ENCODE measurements at regions not wholly inside any gene's neighbourhood (a gene's known extent, or its start where the extent isn't known, plus 50 kb on each side); places are given as distances from the start of the nearest gene placed in this dataset.

DNA sequence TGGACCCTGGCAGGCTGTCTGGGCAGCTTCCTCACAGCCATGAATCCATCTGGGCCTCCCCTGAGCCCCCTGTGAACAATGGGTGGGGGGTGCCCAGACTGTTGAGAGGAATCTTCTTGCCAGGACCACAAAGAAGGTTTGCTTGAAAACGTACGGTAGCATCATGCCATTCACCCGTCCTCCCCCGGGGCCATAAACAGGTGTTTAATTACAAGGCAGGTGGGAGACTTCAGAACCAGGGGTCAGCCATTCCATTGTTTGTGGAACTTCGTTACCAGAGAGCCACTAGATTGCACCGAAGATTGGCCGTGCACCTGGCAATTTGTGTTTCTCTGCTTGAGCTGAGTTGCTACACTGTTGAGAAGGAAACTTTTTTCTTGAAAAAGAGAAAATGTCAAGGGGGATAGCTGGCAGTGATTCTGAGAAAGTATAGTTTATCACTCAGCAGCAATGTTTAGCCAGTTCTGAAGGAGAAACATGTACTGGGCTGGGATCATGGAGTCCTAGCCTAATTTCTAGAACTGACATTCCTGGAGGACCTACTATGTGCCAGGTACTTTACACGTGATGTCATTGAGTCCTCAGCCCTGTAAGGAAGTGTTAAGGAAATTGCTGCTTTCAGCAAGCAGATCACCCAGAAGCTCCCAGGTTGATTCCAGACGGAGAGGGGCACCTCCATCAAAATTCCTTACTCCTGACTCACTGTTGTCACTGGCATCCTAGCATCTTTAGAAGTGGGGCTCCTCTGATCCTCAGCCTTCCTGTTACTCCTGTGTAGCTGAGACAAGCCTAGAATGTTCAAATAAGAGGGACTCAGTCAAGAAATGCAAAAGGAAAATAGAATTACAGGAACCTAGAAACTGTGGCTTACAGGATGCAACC is 103.8 kb upstream of the UBE2E1 start:
- no peaks in the 10 kb centered on the region for H3F3A ChIP-seq (ENCODE audit: insufficient read depth)
- H3K9ac ChIP-seq (ENCODE audit: low read length) = no peak overlapping the region
- TF ChIP-seq EZH2phosphoT487 (conservative IDR thresholded peaks at IDR 0.05; ENCODE audit: low read length) = no peak
- TF ChIP-seq, protein P1, sequence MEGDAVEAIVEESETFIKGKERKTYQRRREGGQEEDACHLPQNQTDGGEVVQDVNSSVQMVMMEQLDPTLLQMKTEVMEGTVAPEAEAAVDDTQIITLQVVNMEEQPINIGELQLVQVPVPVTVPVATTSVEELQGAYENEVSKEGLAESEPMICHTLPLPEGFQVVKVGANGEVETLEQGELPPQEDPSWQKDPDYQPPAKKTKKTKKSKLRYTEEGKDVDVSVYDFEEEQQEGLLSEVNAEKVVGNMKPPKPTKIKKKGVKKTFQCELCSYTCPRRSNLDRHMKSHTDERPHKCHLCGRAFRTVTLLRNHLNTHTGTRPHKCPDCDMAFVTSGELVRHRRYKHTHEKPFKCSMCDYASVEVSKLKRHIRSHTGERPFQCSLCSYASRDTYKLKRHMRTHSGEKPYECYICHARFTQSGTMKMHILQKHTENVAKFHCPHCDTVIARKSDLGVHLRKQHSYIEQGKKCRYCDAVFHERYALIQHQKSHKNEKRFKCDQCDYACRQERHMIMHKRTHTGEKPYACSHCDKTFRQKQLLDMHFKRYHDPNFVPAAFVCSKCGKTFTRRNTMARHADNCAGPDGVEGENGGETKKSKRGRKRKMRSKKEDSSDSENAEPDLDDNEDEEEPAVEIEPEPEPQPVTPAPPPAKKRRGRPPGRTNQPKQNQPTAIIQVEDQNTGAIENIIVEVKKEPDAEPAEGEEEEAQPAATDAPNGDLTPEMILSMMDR (IDR thresholded peaks at IDR 0.05; ENCODE audit: insufficient read depth, low read length, poor library complexity, severe bottlenecking) = no peak
- no peaks in the 10 kb centered on the region for H3K36me3 ChIP-seq (ENCODE audit: low read length)
- H3K79me2 ChIP-seq (ENCODE audit: insufficient read depth, low read length) = no peaks in the 10 kb centered on the region
- H3K9me2 ChIP-seq (replicated peaks; ENCODE audit: insufficient read depth, low read length) = no peaks in the 10 kb centered on the region
- no peaks in the 10 kb centered on the region for H4K20me1 ChIP-seq (ENCODE audit: low read depth, low read length)
- no peak overlapping the region for H3K4me3 ChIP-seq (ENCODE audit: insufficient read depth, low read length, poor library complexity, severe bottlenecking)
- no peak overlapping the region for H2AFZ ChIP-seq (ENCODE audit: low read depth, low read length, severe bottlenecking)
- no peaks in the 10 kb centered on the region for H3K9me3 ChIP-seq (ENCODE audit: insufficient read depth, low read length)
- no peaks in the 10 kb centered on the region for H3K27me3 ChIP-seq (ENCODE audit: low read length)
- no peak overlapping the region for H3K27ac ChIP-seq (ENCODE audit: low read depth, low read length)
- H3K4me2 ChIP-seq (ENCODE audit: low read depth, low read length, poor library complexity, severe bottlenecking) = no peak overlapping the region

DNA sequence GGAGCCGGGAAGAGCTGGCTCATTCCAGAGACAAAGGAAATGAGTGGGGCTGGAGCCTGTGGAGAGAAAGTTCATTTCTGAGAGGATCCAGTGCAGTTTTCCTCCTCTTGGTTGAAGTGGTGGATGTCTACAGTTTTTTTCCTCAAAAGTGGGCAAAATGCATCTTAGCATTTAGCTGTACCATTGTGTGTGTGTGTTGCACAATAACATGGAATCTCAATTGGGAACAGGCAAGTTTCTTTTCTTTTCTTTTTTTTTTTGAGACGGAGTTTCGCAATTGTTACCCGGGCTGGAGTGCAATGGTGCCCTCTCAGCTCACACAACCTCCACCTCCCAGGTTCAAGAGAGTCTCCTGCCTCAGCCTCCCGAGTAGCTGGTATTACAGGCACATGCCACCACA is 101.5 kb upstream of the UBE2E1 start:
- Histone ChIP-seq H3K9me2 (replicated peaks; ENCODE audit: insufficient read depth, low read length) (no peaks in the 10 kb centered on the region), H3F3A (ENCODE audit: insufficient read depth) (no peaks in the 10 kb centered on the region), H4K20me1 (ENCODE audit: low read depth, low read length) (no peaks in the 10 kb centered on the region), H2AFZ (ENCODE audit: low read depth, low read length, severe bottlenecking) (no peak overlapping the region), H3K4me3 (ENCODE audit: insufficient read depth, low read length, poor library complexity, severe bottlenecking) (no peak overlapping the region), H3K9ac (ENCODE audit: low read length) (no peak overlapping the region), H3K36me3 (ENCODE audit: low read length) (no peaks in the 10 kb centered on the region), H3K27ac (ENCODE audit: low read depth, low read length) (no peak overlapping the region), H3K9me3 (ENCODE audit: insufficient read depth, low read length) (no peaks in the 10 kb centered on the region), H3K4me2 (ENCODE audit: low read depth, low read length, poor library complexity, severe bottlenecking) (no peak overlapping the region), H3K79me2 (ENCODE audit: insufficient read depth, low read length) (no peaks in the 10 kb centered on the region), H3K27me3 (ENCODE audit: low read length) (no peaks in the 10 kb centered on the region)
- TF ChIP-seq EZH2phosphoT487 (conservative IDR thresholded peaks at IDR 0.05; ENCODE audit: low read length) = no peak

DNA sequence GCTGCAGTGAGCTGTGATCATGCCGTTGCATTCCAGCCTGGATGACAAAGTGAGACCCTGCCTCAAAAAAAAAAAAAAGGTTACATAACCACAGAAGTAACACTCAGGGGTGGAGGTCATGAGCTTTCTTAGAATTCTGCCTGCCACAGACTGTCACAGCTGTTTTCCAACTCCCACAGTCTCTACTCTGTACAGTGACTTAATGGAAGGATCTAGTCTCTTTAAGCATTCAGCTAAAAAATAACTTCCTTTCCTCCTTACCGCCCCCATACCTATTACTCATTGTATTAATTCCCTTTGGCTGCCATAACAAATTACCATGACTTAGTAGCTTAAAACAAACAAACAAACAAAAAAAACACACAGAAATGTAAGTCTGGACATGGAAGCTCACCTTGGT is 99.6 kb upstream of the UBE2E1 start:
- H3K27me3 ChIP-seq (ENCODE audit: low read length) = no peaks in the 10 kb centered on the region
- TF ChIP-seq, protein P1 (IDR thresholded peaks at IDR 0.05; ENCODE audit: insufficient read depth, low read length, poor library complexity, severe bottlenecking) = no peak
- no peak for TF ChIP-seq EZH2phosphoT487 (conservative IDR thresholded peaks at IDR 0.05; ENCODE audit: low read length)
- H3K9ac ChIP-seq (ENCODE audit: low read length) = no peak overlapping the region
- H3K27ac ChIP-seq (ENCODE audit: low read depth, low read length) = no peak overlapping the region
- H4K20me1 ChIP-seq (ENCODE audit: low read depth, low read length) = no peaks in the 10 kb centered on the region
- H3F3A ChIP-seq (ENCODE audit: insufficient read depth) = no peaks in the 10 kb centered on the region
- H3K36me3 ChIP-seq (ENCODE audit: low read length) = no peaks in the 10 kb centered on the region
- no peaks in the 10 kb centered on the region for H3K9me3 ChIP-seq (ENCODE audit: insufficient read depth, low read length)
- no peak overlapping the region for H3K4me3 ChIP-seq (ENCODE audit: insufficient read depth, low read length, poor library complexity, severe bottlenecking)
- H2AFZ ChIP-seq (ENCODE audit: low read depth, low read length, severe bottlenecking) = no peak overlapping the region
- no peaks in the 10 kb centered on the region for H3K79me2 ChIP-seq (ENCODE audit: insufficient read depth, low read length)
- no peak overlapping the region for H3K4me2 ChIP-seq (ENCODE audit: low read depth, low read length, poor library complexity, severe bottlenecking)
- no peaks in the 10 kb centered on the region for H3K9me2 ChIP-seq (replicated peaks; ENCODE audit: insufficient read depth, low read length)

DNA sequence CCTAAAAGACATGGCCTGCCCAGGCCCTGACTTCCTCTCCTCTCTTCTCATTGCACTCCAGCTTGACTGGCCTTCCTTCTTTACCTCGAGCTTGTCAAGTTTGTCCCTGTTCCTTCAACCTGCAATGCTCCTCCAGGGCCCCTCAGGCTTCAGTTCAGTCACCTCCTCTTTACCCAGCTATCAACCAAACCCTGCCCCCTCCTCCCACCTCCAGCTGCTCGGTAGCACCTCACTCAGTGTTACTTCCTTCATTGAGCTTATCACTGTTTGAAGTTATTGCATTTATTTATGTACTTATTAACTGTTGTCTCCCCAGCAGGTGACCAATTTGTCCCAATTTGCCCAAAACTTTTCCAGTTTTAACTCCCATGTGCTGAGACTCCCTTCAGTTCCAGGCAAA is 95.8 kb upstream of the UBE2E1 start:
- Histone ChIP-seq H3K27ac (ENCODE audit: low read depth, low read length) (no peak overlapping the region), H3K4me2 (ENCODE audit: low read depth, low read length, poor library complexity, severe bottlenecking) (no peak overlapping the region), H3F3A (ENCODE audit: insufficient read depth) (no peaks in the 10 kb centered on the region), H3K9ac (ENCODE audit: low read length) (no peak overlapping the region), H3K36me3 (ENCODE audit: low read length) (no peaks in the 10 kb centered on the region), H2AFZ (ENCODE audit: low read depth, low read length, severe bottlenecking) (no peak overlapping the region), H3K9me3 (ENCODE audit: insufficient read depth, low read length) (no peaks in the 10 kb centered on the region), H3K4me3 (ENCODE audit: insufficient read depth, low read length, poor library complexity, severe bottlenecking) (no peak overlapping the region), H3K27me3 (ENCODE audit: low read length) (no peaks in the 10 kb centered on the region), H3K9me2 (replicated peaks; ENCODE audit: insufficient read depth, low read length) (no peaks in the 10 kb centered on the region), H3K79me2 (ENCODE audit: insufficient read depth, low read length) (no peaks in the 10 kb centered on the region), H4K20me1 (ENCODE audit: low read depth, low read length) (no peaks in the 10 kb centered on the region)
- no peak for TF ChIP-seq EZH2phosphoT487 (conservative IDR thresholded peaks at IDR 0.05; ENCODE audit: low read length)
- TF ChIP-seq, protein P1 (IDR thresholded peaks at IDR 0.05; ENCODE audit: insufficient read depth, low read length, poor library complexity, severe bottlenecking) = no peak
